BJ (cell line): ENCODE measurements at regions not wholly inside any gene's neighbourhood (a gene's known extent, or its start where the extent isn't known, plus 50 kb on each side); places are given as distances from the start of the nearest gene placed in this dataset.

ENCODE experiments used
- CTCF ChIA-PET: fragments of 350-600 bp; formaldehyde crosslinking; extraction: SDS; loops from one replicate; lab custom pipeline; 2021; ENCODE audit warnings: antibody characterized with exemption, inconsistent platforms; lab: Yijun Ruan, JAX
- POLR2A ChIA-PET: fragments of 300-600 bp; sonication (Branson Sonifier 250); formaldehyde crosslinking; extraction: SDS; loops from one replicate; lab custom pipeline; 2021; ENCODE audit warnings: antibody characterized with exemption; lab: Charles Lee
- DNase-seq: peaks from one replicate; pipeline ENCODE4 v3.0.0-alpha.2; 2011; ENCODE audit warnings: low read depth
- H3K27me3 ChIP-seq: 2 replicates; pipeline ENCODE4 v1.6.0; 2011; ENCODE audit warnings: low read length; ENCODE audit not compliant: control insufficient read depth, insufficient read depth
- H3K36me3 ChIP-seq: 2 replicates; pipeline ENCODE4 v1.5.1; 2011; ENCODE audit warnings: low read length; ENCODE audit not compliant: control insufficient read depth, insufficient read depth
- H3K4me3 ChIP-seq: 2 replicates; pipeline ENCODE4 v1.5.1; 2011; ENCODE audit warnings: low read depth, mild to moderate bottlenecking, control low read depth, low read length
- CTCF ChIP-seq: IDR thresholded peaks from 2 replicates; pipeline ENCODE4 v1.5.1; 2011; ENCODE audit warnings: low read depth, mild to moderate bottlenecking, control low read depth, inconsistent platforms, low read length, moderate library complexity; ENCODE audit not compliant: insufficient read depth

GRCh38 chr4:34732176-34732950 lies 1512.0 kb downstream of the ARAP2 start:
- ChIA-PET POLR2A (no interaction called here), CTCF (no interaction called here)
- Histone ChIP-seq H3K27me3 (no peaks in the 10 kb centered on the region), H3K36me3 (no peaks in the 10 kb centered on the region), H3K4me3 (no peak overlapping the region)
- no peak for TF ChIP-seq CTCF
- no peak for DNase-seq

- ChIA-PET POLR2A (no interaction called here), CTCF (no interaction called here)
- no peak for TF ChIP-seq CTCF
- Histone ChIP-seq H3K27me3 (no peaks in the 10 kb centered on the region), H3K36me3 (no peaks in the 10 kb centered on the region), H3K4me3 (no peak overlapping the region)
- DNase-seq, result no peak
Observed at GRCh38 chr4:34733185-34733941, 1511.0 kb downstream of the ARAP2 start.

GRCh38 chr4:34766935-34767334 lies 1477.4 kb downstream of the ARAP2 start:
- Histone ChIP-seq H3K27me3 (no peaks in the 10 kb centered on the region), H3K4me3 (no peak overlapping the region), H3K36me3 (no peaks in the 10 kb centered on the region)
- no peak for DNase-seq
- ChIA-PET CTCF (interaction anchor here (0.6 kb wide), 1 partner anchor 894 kb away, joined by 3 read pairs; no protein-coding TSS in a partner anchor), POLR2A (no interaction called here)
- TF ChIP-seq CTCF, result no peak

- DNase-seq, result no peak
- ChIA-PET POLR2A (no interaction called here), CTCF (no interaction called here)
- Histone ChIP-seq H3K36me3 (no peaks in the 10 kb centered on the region), H3K4me3 (no peak overlapping the region), H3K27me3 (no peaks in the 10 kb centered on the region)
- no peak for TF ChIP-seq CTCF
Observed at GRCh38 chr4:34767407-34767806, 1476.9 kb downstream of the ARAP2 start.

GRCh38 chr4:34771632-34772031 lies 1472.7 kb downstream of the ARAP2 start:
- ChIA-PET CTCF (no interaction called here), POLR2A (no interaction called here)
- Histone ChIP-seq H3K27me3 (no peaks in the 10 kb centered on the region), H3K36me3 (no peaks in the 10 kb centered on the region), H3K4me3 (no peak overlapping the region)
- DNase-seq, result no peak
- TF ChIP-seq CTCF, result no peak
